HG02870 (cell line): ENCODE measurements at regions not wholly inside any gene's neighbourhood (a gene's known extent, or its start where the extent isn't known, plus 50 kb on each side); places are given as distances from the start of the nearest gene placed in this dataset.
A peak's percentile ranks its signal among the peaks of the same experiment; 100 is the strongest.

Experiments used
- ATAC-seq: cut with Tn5 transposase; IDR thresholded peaks from one replicate; pipeline ENCODE4 v1.9.1; 2021; ENCODE audit warnings: mild to moderate bottlenecking, moderate library complexity; ENCODE audit not compliant: unreplicated experiment

DNA sequence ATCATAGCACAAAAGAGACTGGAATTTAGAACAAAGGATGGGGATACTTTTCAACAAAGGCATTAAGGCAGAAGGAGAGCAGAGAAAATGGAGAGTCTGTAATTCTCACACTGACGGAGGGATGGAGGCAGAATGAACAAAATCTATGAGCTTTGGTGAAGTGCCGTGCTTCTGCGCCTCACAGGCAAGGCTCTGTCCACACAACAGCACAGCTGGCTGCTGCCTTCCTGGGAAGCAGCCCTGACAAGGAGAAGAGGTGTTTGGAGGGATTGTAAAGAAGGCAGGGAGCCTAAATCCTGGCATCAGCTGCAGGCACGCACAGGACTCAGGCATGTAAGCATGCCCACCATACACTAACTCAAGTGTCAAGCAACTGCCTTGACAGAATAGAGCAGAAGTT lies 485.2 kb upstream of the KIF2A start:
- ATAC-seq = no peak

DNA sequence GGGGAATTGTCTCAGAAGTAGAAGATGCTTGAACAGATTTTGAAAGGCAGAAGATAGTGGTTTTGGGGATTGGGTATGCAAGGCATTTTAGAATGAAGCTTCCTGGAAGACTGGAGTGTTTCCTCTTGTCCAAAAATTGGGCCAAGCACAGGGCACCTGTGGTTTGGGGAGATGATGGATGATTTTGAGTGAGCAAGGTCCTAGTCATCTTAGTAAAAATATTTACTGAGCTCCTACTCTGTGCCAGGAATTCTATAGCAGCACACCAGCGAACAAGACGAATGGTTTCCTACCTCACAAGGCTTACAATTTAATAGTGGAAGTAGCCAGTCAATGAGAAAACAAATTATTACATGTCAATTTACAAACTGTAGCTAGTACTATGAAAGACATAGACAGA lies 484.4 kb upstream of the KIF2A start:
- no peak for ATAC-seq

- ATAC-seq = no peak
Observed at GRCh38 chr5:61822584-61822983, 483.4 kb upstream of the KIF2A start.

- ATAC-seq = no peak
Observed at GRCh38 chr5:61823065-61823464, 482.9 kb upstream of the KIF2A start.

GRCh38 chr5:61823781-61824180 lies 482.2 kb upstream of the KIF2A start:
- ATAC-seq = no peak

DNA sequence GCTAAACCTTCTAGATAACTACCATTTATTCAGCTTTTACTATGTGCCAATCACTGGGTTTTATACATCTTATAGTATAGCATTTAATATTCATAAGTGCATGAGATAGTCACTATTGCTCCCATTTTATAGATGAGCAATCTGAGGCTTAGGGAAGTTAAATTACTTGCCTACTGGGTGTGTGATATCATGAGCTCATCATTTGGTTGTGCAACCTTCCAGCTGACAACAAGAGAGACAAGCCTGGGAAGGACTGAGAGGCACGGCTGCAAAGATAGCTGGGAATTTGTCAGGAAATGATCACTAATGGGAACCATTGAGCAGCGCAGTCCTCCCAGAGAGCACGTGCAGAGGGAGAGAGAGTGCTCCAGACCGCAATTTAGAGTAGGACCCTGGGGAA lies 481.6 kb upstream of the KIF2A start:
- ATAC-seq = no peak

DNA sequence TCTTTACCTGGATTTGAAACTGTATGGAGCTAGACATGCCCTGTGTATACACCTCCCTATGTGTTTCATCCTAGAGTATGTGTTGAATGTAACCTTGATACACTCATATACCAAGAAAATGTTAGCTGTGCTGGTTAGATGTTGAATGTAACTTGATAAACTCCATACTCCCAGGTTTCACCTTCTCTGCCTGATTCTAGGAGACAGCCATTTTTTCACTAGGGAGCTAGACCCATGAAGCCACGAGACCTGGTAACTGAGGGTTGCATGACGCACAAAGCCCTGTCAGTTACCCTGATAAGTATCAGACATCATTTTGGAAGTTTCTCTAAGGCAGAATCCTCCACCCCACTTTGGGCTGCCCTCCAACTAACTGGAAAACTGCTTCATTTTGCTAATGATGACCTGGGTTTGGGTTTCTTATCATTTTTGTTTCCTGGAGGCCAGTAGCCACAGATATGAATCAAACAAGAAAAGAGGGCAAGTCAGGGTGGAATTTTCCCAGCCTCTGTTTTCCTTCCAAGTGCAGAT lies 478.5 kb upstream of the KIF2A start:
- ATAC-seq = no peak

DNA sequence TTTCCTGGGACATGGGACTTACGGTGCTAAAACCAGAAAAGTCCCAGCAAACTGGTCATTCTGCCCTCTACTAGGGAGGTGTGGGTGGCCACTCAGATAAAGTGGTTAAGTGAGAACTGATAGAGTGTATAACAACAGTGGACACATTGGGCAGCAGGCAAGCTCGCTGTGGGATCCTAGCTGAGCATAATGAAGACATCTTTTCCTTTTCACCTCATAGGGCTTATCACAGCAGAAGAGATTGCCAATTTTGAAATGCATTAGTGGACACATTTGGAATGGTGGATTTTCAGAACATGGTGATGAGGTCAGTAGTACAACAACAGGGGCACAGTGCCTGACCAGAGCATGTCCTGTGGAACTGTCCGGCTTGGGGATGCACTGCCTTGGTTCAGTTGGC lies 477.1 kb upstream of the KIF2A start:
- no peak for ATAC-seq

DNA sequence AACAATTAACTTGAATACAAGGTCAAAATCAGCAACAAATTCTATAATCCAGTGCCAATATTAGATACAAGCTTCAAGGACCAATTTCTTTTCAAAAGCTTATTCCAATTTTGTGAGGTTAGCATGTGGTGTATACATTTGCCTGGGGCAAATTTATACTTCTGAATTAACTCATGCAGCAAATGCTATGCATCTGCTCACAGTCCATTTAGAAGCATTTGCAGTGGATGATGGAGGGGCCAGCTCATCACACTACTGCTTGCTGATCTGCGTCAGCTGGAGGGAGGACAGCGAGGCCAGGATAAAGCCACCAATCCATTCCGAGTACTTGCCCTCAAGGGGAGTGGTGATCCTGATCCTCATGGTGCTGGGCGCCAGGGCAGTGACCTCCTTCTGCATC lies 474.3 kb upstream of the KIF2A start:
- ATAC-seq = no peak

GRCh38 chr5:61837788-61838187 lies 468.2 kb upstream of the KIF2A start:
- no peak for ATAC-seq

GRCh38 chr5:61840361-61840760 lies 465.6 kb upstream of the KIF2A start:
- no peak for ATAC-seq

- no peak for ATAC-seq
Observed at GRCh38 chr5:61842840-61843239, 463.2 kb upstream of the KIF2A start.

- no peak for ATAC-seq
Observed at GRCh38 chr5:61850696-61851095, 455.3 kb upstream of the KIF2A start.

DNA sequence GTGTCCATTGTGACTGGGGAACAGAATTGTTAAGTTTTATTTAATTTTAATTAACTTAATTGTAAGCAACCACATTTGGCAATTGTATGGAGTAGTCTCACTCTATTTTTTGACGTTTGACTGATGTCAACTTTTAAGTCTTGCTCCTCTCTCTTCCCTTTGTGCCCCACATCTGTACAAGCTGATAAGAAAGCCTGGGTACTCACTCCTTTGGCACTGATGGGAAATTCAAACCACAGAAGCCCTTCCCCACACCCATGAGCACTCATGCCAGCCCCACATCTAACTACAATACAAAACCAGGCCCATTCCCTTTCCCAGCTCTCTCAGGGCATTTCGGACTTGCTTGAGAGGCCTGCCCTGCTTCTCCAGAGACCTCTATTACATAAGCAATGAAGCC lies 451.5 kb upstream of the KIF2A start:
- no peak for ATAC-seq

DNA sequence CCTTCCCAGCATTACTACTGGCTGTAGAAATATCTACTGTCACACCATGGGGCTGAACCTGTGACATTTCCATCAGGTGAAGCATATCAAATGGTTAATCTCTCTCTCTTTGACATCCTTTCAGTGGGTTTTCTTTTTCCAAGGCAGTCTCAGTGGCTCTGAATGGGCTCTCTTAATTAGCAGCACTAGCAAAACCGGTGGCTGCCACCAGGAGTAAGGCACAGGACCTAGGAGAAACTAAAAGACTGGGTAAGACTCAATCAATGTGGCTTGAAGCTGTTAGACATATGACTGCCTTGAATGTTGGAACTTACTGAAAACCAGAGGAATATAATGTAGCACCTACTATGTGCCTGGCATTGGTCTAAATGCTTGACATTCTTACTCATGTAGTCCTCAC lies 445.0 kb upstream of the KIF2A start:
- no peak for ATAC-seq

DNA sequence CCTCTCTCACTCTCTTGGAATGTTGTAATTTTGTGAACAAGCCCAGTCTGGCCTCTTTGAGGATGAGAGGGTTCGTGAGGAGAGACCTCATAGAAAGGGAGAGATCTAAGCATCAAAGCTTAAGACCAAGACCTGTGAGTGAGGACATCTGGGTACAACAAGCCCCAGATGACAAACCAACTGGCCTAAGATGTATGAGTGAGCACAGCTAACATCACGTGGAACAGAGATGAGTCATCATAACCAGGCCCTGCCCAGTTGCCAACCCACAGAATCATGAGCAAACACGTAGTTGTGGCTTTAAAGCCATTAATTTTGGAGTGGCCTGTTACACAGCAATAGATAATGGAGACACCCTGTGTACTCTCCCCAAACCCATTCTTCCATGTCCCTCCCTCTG lies 439.1 kb upstream of the KIF2A start:
- peak; percentile 80 for ATAC-seq

GRCh38 chr5:61869333-61869732 lies 436.7 kb upstream of the KIF2A start:
- no peak for ATAC-seq

DNA sequence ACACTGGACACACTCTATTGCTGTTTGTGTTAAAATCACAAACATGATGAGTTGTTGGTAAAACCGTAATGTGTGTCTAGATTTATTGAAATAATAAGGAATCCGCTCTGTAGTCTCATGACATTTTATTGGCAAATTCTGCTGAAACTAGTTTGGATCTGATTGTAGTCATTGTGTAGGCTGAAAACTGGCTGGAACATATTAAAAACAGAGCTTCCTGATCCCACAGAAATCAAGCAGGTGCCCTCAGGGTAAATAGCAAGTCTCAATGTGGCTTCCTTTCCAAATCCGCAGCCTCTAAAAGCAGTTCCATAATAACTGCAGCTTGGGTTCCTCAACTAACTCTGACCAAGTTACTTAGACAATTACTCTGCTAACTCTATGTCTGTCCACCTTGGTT lies 427.5 kb upstream of the KIF2A start:
- no peak for ATAC-seq

GRCh38 chr5:61881821-61882487 lies 424.1 kb upstream of the KIF2A start:
- no peak for ATAC-seq

- no peak for ATAC-seq
Observed at GRCh38 chr5:61882901-61883500, 423.0 kb upstream of the KIF2A start.

DNA sequence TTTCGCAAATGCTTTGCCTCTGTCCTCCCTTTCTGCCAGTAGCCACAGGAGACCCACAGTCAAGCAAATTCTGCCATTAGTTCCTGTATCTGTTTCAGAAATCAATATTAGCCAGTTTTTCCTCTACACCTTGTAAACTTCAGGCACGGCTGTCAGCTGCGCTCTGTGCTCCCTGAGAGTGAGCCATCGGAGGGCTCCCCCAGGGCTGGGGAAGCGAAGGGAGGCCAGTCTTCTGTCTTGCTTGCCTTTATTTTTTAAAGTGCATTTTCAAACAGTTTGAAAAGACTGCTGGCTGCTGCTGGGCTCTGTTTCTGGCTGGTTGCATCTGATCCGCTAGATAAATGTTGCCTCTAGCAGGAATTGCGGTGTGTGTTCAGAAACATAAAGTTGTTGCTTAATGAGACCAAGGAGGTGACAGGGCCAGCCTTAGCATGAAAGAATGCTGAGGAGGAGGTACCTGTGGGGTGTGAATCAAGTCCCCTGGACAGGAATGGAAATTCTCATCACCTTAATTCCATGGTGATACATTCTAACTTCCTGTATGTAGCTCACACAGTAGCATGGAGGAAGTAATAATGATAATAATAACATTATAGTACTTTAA lies 421.7 kb upstream of the KIF2A start:
- ATAC-seq = no peak

GRCh38 chr5:61886214-61886613 lies 419.8 kb upstream of the KIF2A start:
- ATAC-seq = no peak
